NK-92 treated with Interleukin-12 subunit alpha and Interleukin-12 subunit beta, amount 100 ng/mL, for 24 hours (cell line): ENCODE measurements at regions not wholly inside any gene's neighbourhood (a gene's known extent, or its start where the extent isn't known, plus 50 kb on each side); places are given as distances from the start of the nearest gene placed in this dataset.

Experiments used
- DNase-seq: peaks from one replicate; lab custom pipeline; 2025; lab: John Stamatoyannopoulos, UW

DNA sequence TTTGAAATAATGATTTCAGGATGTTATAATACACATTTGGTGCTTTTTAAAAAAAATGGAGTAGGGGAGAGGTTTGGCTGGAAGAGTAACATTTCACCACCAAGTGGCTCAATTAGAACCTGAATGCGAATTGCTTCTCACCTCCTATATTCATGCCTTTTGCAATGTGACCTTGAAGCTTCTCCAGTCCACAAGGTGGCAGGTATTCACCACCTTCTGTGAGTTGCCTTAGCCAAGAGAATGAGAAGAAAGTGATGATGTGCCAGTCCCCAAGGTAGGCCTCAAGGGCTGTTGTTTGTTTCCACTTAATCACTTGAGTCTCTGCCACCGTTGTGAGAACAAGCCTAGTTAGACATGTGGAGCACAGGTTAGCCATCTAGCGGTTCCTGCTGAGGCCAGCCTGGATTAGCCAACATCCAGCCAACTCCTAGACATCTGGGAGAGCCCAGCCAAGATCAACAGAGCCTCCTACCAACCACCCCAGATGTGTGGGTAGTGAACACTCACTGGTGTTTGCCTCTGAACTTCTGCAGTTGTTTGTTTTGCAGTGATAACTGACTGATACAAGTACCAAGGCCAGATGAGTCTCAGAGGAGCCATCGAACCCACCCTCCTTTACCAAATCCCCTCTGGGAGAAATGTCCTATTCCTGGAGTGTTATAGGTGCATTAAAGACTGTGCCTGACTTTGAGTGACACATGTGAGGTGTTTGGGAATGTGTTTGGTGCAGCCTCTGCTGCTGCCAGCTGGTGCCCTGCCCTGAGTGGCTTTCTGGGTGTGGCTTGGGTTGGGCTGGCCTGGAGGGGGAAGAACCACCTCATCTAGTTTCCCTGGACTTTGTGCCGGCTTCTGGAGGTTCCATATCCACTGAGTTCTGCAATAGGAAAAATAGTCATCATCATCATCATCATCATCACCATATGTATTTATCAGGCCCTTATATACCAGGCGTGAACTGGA is 132.5 kb upstream of the RFLNA start:
- no peak for DNase-seq

DNA sequence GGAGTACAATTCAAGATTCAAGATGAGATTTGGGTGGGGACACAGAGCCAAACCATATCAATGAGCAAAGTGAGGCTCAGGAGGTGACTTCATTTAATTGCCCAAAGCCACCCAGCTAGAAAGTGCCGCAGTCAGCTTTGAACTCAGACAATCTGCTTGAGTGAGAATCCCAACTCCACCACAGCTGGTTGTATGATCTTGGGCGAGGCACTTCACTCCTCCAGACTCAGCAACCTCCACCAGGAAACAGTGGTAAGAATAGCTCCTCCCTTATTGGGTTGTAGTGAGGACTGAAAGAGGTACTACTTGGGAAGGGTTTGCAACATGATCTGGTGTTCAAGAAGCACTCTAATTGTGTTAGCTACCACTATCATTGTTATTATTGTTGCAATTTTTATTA is 129.2 kb upstream of the RFLNA start:
- no peak for DNase-seq

GRCh38 chr12:124167141-124167540 is 127.8 kb upstream of the RFLNA start:
- DNase-seq, result no peak

GRCh38 chr12:124168016-124168786 is 126.7 kb upstream of the RFLNA start:
- no peak for DNase-seq

- no peak for DNase-seq
Measured at GRCh38 chr12:124169577-124170284, 125.2 kb upstream of the RFLNA start.

DNA sequence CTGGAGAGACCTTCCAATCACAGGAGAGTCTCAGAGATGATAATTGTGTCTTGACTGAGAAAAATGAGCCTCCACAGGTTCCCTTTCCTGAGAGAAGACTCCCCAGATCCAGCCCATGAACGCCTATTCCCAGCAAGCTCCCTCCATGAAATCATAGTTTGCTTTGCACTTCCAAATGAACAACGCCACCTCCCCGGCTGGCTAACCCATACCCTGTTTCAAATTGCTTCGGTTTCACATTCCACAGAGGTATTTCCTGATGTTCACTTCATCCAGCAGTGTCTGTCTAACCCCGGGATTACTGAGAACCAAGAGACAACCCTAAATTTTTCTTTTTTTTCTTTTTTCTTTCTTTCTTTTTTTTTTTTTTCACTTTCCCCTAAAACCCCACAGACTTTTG is 124.1 kb upstream of the RFLNA start:
- DNase-seq, result no peak

GRCh38 chr12:124171231-124171979 is 123.5 kb upstream of the RFLNA start:
- DNase-seq, result no peak

- DNase-seq, result no peak
Measured at GRCh38 chr12:124172636-124173035, 122.3 kb upstream of the RFLNA start.

GRCh38 chr12:124173692-124174091 is 121.2 kb upstream of the RFLNA start:
- no peak for DNase-seq

GRCh38 chr12:124174451-124175348 is 120.2 kb upstream of the RFLNA start:
- DNase-seq, result no peak

GRCh38 chr12:124175704-124176103 is 119.2 kb upstream of the RFLNA start:
- no peak for DNase-seq

GRCh38 chr12:124177276-124177950 is 117.5 kb upstream of the RFLNA start:
- no peak for DNase-seq

DNA sequence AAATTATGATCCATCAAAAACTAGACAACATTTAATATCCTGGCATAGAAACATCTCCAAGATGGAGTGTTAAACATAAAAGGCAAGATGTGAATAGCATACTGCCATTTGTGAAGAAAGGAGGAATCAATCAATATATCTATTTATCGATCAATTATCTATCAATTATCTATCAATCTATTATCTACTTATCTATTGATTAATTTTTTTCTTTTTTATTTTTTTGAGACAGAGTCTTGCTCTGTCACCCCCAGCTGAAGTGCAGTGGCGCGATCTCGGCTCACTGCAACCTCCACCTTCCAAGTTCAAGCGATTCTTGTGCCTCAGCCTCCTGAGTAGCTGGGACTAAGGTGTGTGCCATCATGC is 117.0 kb upstream of the RFLNA start:
- no peak for DNase-seq

DNA sequence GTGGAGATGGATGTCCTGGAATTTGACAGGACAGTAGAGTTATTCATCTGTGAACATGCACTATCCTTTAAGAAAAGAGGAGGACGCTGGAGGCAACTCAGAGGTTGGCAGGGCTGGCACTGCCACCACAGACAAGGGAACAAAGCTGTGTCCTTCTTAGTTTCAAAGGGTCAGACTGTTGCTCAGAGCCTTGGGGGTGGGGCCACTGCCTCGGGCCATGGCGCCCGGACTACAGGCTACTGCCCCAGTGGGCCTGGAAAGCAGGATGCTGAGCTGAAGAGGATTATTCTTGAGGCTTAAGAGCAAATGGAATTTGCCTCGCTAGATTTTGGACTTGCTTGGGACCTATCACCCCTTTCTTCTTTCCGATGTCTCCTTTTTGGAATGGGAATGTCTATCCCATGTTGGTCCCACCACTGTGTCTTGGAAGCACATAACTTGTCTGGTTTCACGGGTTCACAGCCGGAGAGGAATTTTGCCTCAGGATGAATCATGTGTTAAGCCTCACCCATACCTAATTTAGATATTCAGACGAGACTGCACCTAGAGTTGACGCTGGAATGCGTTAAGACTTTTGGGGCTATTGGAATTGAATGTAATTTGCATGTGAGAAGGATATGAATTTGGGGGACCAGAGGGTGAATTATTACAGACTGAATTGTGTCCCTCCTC is 114.8 kb upstream of the RFLNA start:
- DNase-seq, result no peak

DNA sequence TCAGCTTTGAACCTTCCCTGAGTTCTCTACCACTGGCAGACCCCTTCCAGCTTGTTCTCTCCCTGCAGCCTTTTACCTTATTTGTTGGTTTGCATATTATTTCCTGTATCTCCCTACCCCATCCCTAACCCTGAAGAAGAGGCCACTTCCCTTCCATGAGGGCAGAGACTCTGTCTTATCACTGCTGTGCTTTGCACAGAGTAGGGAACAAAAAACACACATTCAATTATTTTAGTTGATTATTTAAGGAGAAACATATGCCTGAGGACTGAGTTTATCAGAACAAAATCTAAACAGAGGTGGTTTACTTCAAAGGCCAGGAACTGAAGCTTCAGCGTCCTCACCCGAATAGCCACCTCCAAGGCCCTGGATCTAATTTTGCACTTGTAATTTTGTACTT is 111.7 kb upstream of the RFLNA start:
- no peak for DNase-seq

GRCh38 chr12:124184456-124184855 is 110.4 kb upstream of the RFLNA start:
- no peak for DNase-seq

- no peak for DNase-seq
Measured at GRCh38 chr12:124185971-124186686, 108.8 kb upstream of the RFLNA start.

DNA sequence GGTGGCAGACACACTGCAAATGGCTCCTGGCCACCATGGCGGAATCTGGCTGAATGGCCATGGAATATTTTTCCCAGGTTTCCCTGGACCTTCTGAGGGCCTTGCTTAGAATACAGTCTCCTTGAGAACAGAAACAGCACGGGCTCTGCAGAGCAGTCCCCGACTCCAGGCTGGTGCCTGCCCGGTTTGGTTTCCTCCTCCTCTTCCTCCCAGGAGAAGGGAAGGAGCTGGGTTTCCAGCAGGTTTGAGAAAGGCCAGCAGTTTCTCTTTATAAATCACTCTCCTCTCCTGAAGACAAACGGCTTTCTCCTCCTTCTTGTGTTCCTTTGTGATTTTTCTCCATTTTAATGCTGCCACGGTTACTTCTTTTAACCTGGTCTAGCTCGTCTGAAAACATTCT is 106.8 kb upstream of the RFLNA start:
- no peak for DNase-seq
